HFF-Myc (cell line): ENCODE measurements at regions not wholly inside any gene's neighbourhood (a gene's known extent, or its start where the extent isn't known, plus 50 kb on each side); places are given as distances from the start of the nearest gene placed in this dataset.
"Not testable (repeated sequence)": the region's sequence is repeated elsewhere in the genome, so short reads cannot be mapped to it uniquely, and the experiment has no call there.

Experiments
- DNase-seq: peaks from one replicate; pipeline ENCODE4 v3.0.0-alpha.2; 2011; ENCODE audit warnings: low read depth; ENCODE audit errors: extremely low read depth
- H3K4me3 ChIP-seq: replicated peaks from 2 replicates; pipeline ENCODE4 v1.5.1; 2011; ENCODE audit warnings: low read depth, mild to moderate bottlenecking, control low read depth, low read length
- TF ChIP-seq, protein P1 (sequence below): IDR thresholded peaks from 2 replicates; pipeline ENCODE4 v1.5.1; 2012; ENCODE audit warnings: mild to moderate bottlenecking, low read depth, low read length, control low read depth; ENCODE audit errors: missing control alignments

DNA sequence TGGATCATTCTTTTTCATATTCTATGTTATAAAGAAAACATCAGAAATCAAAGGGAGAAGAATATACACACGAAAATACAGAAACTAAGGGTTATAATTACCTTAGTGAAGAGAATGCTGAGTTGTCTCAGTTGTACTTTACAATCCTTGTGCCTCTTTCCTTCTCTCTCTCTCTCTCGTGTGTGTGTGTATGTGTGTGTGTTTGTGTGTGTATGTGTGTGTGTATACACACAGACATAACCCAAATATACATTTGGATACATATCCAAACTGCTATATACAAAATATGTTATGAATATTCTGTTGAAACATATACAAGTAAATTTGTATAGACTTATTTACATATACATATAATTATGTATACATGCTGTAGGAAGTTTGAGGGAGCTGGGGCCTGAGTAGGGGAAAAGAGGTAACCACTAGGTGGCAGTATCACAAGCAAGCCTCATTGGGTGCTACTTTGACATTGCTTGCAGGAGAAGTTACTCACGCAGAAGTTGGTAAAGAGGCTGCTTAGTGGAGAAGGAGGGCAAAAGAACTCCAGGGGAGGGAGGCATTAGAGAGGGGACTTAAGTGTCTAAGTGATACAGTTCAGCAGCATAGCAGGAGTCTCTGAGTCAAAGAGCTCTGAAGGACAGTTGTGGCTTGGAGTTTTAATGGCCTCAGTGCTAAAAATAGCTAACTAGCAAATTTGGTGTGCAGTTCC lies 465.1 kb upstream of the PCDH20 start:
- TF ChIP-seq, protein P1, sequence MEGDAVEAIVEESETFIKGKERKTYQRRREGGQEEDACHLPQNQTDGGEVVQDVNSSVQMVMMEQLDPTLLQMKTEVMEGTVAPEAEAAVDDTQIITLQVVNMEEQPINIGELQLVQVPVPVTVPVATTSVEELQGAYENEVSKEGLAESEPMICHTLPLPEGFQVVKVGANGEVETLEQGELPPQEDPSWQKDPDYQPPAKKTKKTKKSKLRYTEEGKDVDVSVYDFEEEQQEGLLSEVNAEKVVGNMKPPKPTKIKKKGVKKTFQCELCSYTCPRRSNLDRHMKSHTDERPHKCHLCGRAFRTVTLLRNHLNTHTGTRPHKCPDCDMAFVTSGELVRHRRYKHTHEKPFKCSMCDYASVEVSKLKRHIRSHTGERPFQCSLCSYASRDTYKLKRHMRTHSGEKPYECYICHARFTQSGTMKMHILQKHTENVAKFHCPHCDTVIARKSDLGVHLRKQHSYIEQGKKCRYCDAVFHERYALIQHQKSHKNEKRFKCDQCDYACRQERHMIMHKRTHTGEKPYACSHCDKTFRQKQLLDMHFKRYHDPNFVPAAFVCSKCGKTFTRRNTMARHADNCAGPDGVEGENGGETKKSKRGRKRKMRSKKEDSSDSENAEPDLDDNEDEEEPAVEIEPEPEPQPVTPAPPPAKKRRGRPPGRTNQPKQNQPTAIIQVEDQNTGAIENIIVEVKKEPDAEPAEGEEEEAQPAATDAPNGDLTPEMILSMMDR, result peak; percentile 25
- no peak overlapping the region for H3K4me3 ChIP-seq
- no peak for DNase-seq

DNA sequence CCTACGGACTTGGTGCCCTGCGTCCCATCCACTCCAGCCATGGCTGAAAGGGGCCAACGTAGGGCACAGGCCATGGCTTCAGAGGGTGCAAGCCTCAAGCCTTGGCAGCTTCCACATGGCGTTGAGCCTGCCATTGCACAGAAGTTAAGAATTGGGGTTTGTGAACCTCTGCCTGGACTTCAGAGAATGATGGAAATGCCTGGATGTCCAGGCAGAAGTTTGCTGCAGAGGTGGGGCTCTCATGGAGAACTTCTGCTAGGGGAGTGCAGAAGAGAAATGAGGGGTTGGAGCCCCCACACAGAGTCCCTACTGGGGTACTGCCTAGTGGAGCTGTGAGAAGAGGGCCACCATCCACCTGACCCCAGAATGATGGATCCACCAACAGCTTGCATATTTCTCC lies 462.9 kb upstream of the PCDH20 start:
- DNase-seq, result not testable (repeated sequence)

DNA sequence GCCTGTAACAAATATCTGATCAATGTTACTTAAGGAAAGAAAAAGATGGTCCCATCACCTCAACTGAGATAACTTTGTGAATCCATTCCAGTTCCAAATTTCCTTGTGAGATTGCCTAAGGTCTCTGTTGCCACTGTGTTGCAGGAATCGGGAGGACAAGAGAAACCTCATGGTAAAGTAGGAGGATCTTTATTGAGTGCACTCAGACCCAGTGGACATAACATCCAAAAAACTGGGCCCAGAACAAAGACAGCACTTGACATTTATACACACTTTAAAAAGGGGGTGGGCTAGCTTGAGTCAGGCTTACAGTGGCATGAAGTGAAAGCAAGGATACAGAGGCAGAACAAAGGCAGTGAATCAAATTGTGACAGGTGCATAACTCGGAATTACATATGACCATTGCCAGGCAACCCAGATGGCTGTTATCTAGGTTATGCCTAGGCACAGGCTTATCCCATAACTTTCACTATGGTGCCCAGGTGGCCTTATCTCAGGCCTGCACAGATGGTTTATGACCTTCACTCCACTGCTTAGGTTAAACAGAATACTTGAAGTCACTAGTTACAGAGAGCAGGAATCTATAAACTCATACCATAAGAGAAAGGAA lies 459.4 kb upstream of the PCDH20 start:
- H3K4me3 ChIP-seq, result no peak overlapping the region
- DNase-seq, result no peak
- TF ChIP-seq, protein P1, result no peak

More for the DNA sequence above, 462.9 kb upstream of the PCDH20 start:
- H3K4me3 ChIP-seq, result not testable (repeated sequence)

DNA sequence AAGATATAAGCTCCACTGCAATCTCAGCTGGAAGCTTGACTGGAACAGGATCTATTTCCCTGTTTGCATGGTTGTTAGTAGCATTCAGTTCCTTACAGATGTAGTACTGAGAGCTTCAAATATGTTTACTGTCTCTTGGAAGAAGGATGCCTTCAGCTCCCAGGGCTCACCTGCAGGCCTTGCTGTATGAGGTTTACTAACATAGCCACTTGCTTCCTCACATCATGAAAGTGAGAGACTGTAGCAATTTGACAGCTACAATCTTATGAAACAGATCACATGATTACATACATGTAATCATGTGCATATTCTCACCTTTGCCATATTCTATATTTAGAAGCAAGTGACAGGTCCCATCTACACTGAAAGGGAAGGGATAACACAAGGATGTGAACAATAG lies 458.1 kb upstream of the PCDH20 start:
- no peak for DNase-seq
- TF ChIP-seq, protein P1, result no peak

DNA sequence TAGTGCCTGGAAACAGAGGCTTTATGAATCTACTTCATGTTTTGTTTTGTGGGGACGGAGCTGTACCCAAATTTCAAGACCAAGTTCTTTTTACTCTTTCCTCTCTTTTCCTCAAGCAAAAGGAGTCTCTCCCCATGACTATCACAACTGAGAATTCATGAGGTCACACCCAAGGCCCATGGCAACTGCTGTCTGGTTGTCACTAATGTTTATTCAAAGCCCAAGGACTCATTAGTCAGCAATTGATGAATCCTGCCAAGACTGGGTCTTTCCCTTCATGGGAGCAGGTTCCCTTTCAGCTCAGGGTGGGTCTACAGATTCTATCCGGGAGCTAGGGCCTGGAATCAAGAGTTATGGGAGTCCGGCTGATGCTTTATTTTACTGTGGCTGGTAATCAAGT lies 441.5 kb upstream of the PCDH20 start:
- no peak for DNase-seq
- TF ChIP-seq, protein P1, result no peak
- H3K4me3 ChIP-seq, result no peak overlapping the region

More for the DNA sequence above, 458.1 kb upstream of the PCDH20 start:
- no peak overlapping the region for H3K4me3 ChIP-seq

DNA sequence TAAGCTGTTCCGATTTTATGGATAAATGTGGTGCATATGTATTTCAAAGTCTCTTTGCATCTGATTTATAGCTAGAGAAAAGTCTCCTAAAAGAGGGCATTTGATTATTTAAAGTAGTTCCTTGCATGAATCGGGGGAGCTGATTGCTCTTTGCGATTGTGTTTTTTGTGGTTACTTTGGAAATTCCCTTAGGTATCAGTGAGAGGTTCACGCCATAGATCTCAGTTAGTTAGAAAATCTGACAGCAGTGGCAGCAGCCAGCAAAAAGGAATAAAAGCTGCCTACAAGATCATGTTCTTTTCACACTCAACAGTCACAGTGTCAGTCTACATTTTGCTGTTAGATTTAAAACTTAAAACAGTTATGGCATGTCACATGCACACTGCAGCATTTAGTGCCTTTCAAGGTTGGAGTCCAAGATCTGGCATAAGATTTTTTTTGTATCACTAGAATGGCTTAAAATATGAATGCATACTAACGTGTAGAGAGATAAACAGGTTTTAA lies 436.5 kb upstream of the PCDH20 start:
- TF ChIP-seq, protein P1, result no peak
- no peak overlapping the region for H3K4me3 ChIP-seq
- no peak for DNase-seq

DNA sequence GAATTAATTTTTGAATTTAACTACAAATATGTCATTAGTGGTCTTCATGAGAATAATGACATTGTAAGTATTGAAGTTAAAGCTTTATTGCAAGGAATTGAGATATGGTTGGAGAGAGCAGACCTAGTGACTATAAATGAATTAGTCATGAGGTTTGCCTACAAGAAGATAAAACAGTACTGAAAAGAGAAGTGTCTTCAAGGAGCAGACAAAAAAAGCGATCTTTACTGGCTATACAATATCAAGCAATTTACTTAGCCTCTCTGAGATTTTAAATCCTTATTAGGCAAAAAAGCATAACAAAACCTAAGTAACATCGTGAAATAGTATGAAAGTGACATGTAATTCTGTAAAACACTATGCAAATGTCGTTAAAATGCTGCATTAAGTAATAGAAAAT lies 435.1 kb upstream of the PCDH20 start:
- no peak for DNase-seq
- no peak overlapping the region for H3K4me3 ChIP-seq
- TF ChIP-seq, protein P1, result no peak
